ENCODE measurements at regions not wholly inside any gene's neighbourhood (a gene's known extent, or its start where the extent isn't known, plus 50 kb on each side); places are given as distances from the start of the nearest gene placed in this dataset.

GRCh38 chr20:21033817-21034216 lies 72.3 kb downstream of the LINC00237 start:
- DNase-seq = no peak

GRCh38 chr20:21031666-21032065 lies 74.5 kb downstream of the LINC00237 start:
- no peak for DNase-seq

GRCh38 chr20:21029341-21029740 lies 76.8 kb downstream of the LINC00237 start:
- no peak for DNase-seq

- no peak for DNase-seq
Measured at GRCh38 chr20:21028921-21029320, 77.2 kb downstream of the LINC00237 start.

- DNase-seq = no peak
Measured at GRCh38 chr20:21028436-21028835, 77.7 kb downstream of the LINC00237 start.

GRCh38 chr20:21027569-21027968 lies 78.6 kb downstream of the LINC00237 start:
- DNase-seq = peak; percentile 30 to 52

GRCh38 chr20:21026951-21027350 lies 79.2 kb downstream of the LINC00237 start:
- no peak for DNase-seq

- DNase-seq = no peak
Measured at GRCh38 chr20:21024420-21024819, 81.7 kb downstream of the LINC00237 start.

- no peak for DNase-seq
Measured at GRCh38 chr20:21022925-21023324, 83.2 kb downstream of the LINC00237 start.

- DNase-seq = no peak
Measured at GRCh38 chr20:21021472-21021790, 84.7 kb downstream of the LINC00237 start.

GRCh38 chr20:21020659-21021471 lies 85.3 kb downstream of the LINC00237 start:
- no peak for DNase-seq

- no peak for DNase-seq
Measured at GRCh38 chr20:21019814-21020658, 86.1 kb downstream of the LINC00237 start.

GRCh38 chr20:21019468-21019813 lies 86.7 kb downstream of the LINC00237 start:
- no peak for DNase-seq

- no peak for DNase-seq
Measured at GRCh38 chr20:21018576-21018975, 87.6 kb downstream of the LINC00237 start.

- DNase-seq = no peak
Measured at GRCh38 chr20:21017528-21018085, 88.6 kb downstream of the LINC00237 start.

GRCh38 chr20:21016751-21017150 lies 89.4 kb downstream of the LINC00237 start:
- DNase-seq = no peak

- no peak for DNase-seq
Measured at GRCh38 chr20:21014528-21014927, 91.6 kb downstream of the LINC00237 start.

- no peak for DNase-seq
Measured at GRCh38 chr20:21008951-21009350, 97.2 kb downstream of the LINC00237 start.

GRCh38 chr20:21006611-21007010 lies 99.5 kb downstream of the LINC00237 start:
- no peak for DNase-seq

GRCh38 chr20:21004386-21005076 lies 101.6 kb downstream of the LINC00237 start:
- no peak for DNase-seq

GRCh38 chr20:21003902-21004301 lies 102.3 kb downstream of the LINC00237 start:
- no peak for DNase-seq

GRCh38 chr20:21002486-21002885 lies 103.7 kb downstream of the LINC00237 start:
- DNase-seq = no peak

- DNase-seq = no peak
Measured at GRCh38 chr20:20993372-20993771, 112.8 kb downstream of the LINC00237 start.

Data from SW 1271 (cell line).